K562 (cell line): ENCODE measurements at regions not wholly inside any gene's neighbourhood (a gene's known extent, or its start where the extent isn't known, plus 50 kb on each side); places are given as distances from the start of the nearest gene placed in this dataset.

ENCODE experiments used
- CREM ChIP-seq: IDR thresholded peaks from 2 replicates; pipeline ENCODE4 v1.6.1; 2014; ENCODE audit warnings: antibody characterized with exemption, low read depth
- CXXC5 ChIP-seq: fragments of 250-450 bp; sonication (Bioruptor Pico); IDR thresholded peaks from 2 replicates; pipeline ENCODE4 v1.8.0; 2022; ENCODE audit warnings: inconsistent platforms, mild to moderate bottlenecking, moderate library complexity
- DNMT1 ChIP-seq: fragments of 450-650 bp; IDR thresholded peaks from 2 replicates; pipeline ENCODE4 v1.6.1; 2016; ENCODE audit warnings: antibody characterized with exemption, mild to moderate bottlenecking
- ELF2 ChIP-seq: fragments of 250-450 bp; sonication (Bioruptor Pico); IDR thresholded peaks from 2 replicates; pipeline ENCODE4 v1.5.0; 2021; ENCODE audit warnings: mild to moderate bottlenecking
- EP300 ChIP-seq: IDR thresholded peaks from 2 replicates; pipeline ENCODE4 v1.6.1; 2012; ENCODE audit warnings: low read length, improper control_type of control experiment
- ERF ChIP-seq: fragments of 450-650 bp; formaldehyde crosslinking; IDR thresholded peaks from 2 replicates; pipeline ENCODE4 v1.4.0; 2020; ENCODE audit warnings: mild to moderate bottlenecking, mixed read lengths
- EZH2 ChIP-seq: IDR thresholded peaks from 2 replicates; pipeline ENCODE4 v1.6.1; 2012; ENCODE audit warnings: low read depth, mild to moderate bottlenecking, inconsistent platforms, low read length, borderline replicate concordance
- FOSL1 ChIP-seq: fragments of 200-800 bp; sonication (Bioruptor generic); conservative IDR thresholded peaks from 2 replicates; pipeline ENCODE4 v1.6.1; 2016; ENCODE audit warnings: missing genetic modification characterization, missing compliant biosample characterization
- HMBOX1 ChIP-seq: sonication (generic); IDR thresholded peaks from 2 replicates; pipeline ENCODE4 v1.6.1; 2016
- HNRNPL ChIP-seq: fragments of 200-400 bp; formaldehyde crosslinking; IDR thresholded peaks from 2 replicates; pipeline ENCODE4 v1.6.1; 2017; ENCODE audit warnings: low read depth, mild to moderate bottlenecking, low read length
- JUND ChIP-seq, 2 experiments: IDR thresholded peaks; 2 replicates in 1 of 2; 3 replicates in 1 of 2; pipeline ENCODE4 v1.6.1; 2011; ENCODE audit warnings: borderline replicate concordance in 2 of 2, low read depth in 2 of 2, low read length in 2 of 2, improper control_type of control experiment in 1 of 2, missing biosample characterization in 1 of 2, missing genetic modification characterization in 1 of 2, missing genetic modification reagents in 1 of 2
- KAT7 ChIP-seq: sonication (generic); formaldehyde crosslinking; IDR thresholded peaks from 2 replicates; pipeline ENCODE4 v1.8.0; 2022; ENCODE audit warnings: missing genetic modification reagents, mild to moderate bottlenecking, borderline replicate concordance
- KDM1A ChIP-seq, 2 experiments: fragments of 450-650 bp; IDR thresholded peaks; 2 replicates each; pipeline ENCODE4 v1.6.1; 2016; ENCODE audit warnings: mild to moderate bottlenecking in 2 of 2
- LARP7 ChIP-seq: fragments of 450-650 bp; IDR thresholded peaks from 2 replicates; pipeline ENCODE4 v1.6.1; 2016
- MAFK ChIP-seq: IDR thresholded peaks from 2 replicates; pipeline ENCODE4 v1.6.1; 2011; ENCODE audit warnings: low read length, improper control_type of control experiment
- MEF2D ChIP-seq: conservative IDR thresholded peaks from 2 replicates; pipeline ENCODE4 v1.6.1; 2016; ENCODE audit warnings: low read depth, missing genetic modification characterization, missing compliant biosample characterization
- NFE2L1 ChIP-seq: fragments of 450-650 bp; IDR thresholded peaks from 2 replicates; pipeline ENCODE4 v1.6.1; 2016; ENCODE audit warnings: missing genetic modification characterization, low read depth, mild to moderate bottlenecking, missing compliant biosample characterization, moderate library complexity, borderline replicate concordance
- NR4A1 ChIP-seq, 2 experiments: fragments of 250-450 bp in 1 of 2; fragments of 450-650 bp in 1 of 2; sonication (Bioruptor Pico) in 1 of 2; IDR thresholded peaks; 2 replicates each; pipeline versions ENCODE4 v1.4.0 to v1.6.1; 2016 to 2020; ENCODE audit warnings: mild to moderate bottlenecking in 2 of 2, missing compliant biosample characterization in 1 of 2, missing genetic modification characterization in 1 of 2, moderate library complexity in 1 of 2
- NRF1 ChIP-seq, 2 experiments: fragments of 450-650 bp; IDR thresholded peaks in 1 of 2; conservative IDR thresholded peaks in 1 of 2; 2 replicates each; pipeline ENCODE4 v1.6.1; 2014; ENCODE audit warnings: mild to moderate bottlenecking in 2 of 2
- RCOR1 ChIP-seq, 2 experiments: IDR thresholded peaks; 2 replicates each; pipeline ENCODE4 v1.6.1; 2012; ENCODE audit warnings: low read depth in 2 of 2, low read length in 2 of 2, borderline replicate concordance in 1 of 2, improper control_type of control experiment in 1 of 2
- SMARCE1 ChIP-seq: fragments of 450-650 bp; IDR thresholded peaks from 2 replicates; pipeline ENCODE4 v1.7.1; 2016; ENCODE audit warnings: mild to moderate bottlenecking
- SOX6 ChIP-seq: fragments of 450-650 bp; IDR thresholded peaks from 2 replicates; pipeline ENCODE4 v1.6.1; 2014; ENCODE audit warnings: mild to moderate bottlenecking
- SRSF7 ChIP-seq: fragments of 200-400 bp; formaldehyde crosslinking; optimal IDR thresholded peaks from 2 replicates; pipeline ENCODE3; 2017; ENCODE audit warnings: mild to moderate bottlenecking, low read depth, low read length
- TOE1 ChIP-seq, 2 experiments: fragments of 450-650 bp in 1 of 2; sonication (generic) in 1 of 2; formaldehyde crosslinking in 1 of 2; IDR thresholded peaks; 2 replicates each; pipeline versions ENCODE4 v1.7.1 to v1.8.0; 2016 to 2022; ENCODE audit warnings: borderline replicate concordance in 2 of 2, mild to moderate bottlenecking in 2 of 2, antibody characterized with exemption in 1 of 2, inconsistent platforms in 1 of 2, low read depth in 1 of 2, missing genetic modification reagents in 1 of 2, moderate library complexity in 1 of 2
- WHSC1 ChIP-seq: IDR thresholded peaks from one replicate; pipeline ENCODE4 v1.6.1; 2012; ENCODE audit warnings: low read length, control low read depth, inconsistent platforms
- TF ChIP-seq, protein P1 (sequence below): fragments of 250-450 bp; sonication (Bioruptor Pico); IDR thresholded peaks from 2 replicates; pipeline ENCODE4 v1.8.0; 2021; ENCODE audit warnings: moderate library complexity, mild to moderate bottlenecking, inconsistent platforms
- TF ChIP-seq, protein P2 (sequence below): sonication (generic); formaldehyde crosslinking; IDR thresholded peaks from 2 replicates; pipeline ENCODE4 v1.9.0; 2022; ENCODE audit warnings: mild to moderate bottlenecking, missing genetic modification reagents

DNA sequence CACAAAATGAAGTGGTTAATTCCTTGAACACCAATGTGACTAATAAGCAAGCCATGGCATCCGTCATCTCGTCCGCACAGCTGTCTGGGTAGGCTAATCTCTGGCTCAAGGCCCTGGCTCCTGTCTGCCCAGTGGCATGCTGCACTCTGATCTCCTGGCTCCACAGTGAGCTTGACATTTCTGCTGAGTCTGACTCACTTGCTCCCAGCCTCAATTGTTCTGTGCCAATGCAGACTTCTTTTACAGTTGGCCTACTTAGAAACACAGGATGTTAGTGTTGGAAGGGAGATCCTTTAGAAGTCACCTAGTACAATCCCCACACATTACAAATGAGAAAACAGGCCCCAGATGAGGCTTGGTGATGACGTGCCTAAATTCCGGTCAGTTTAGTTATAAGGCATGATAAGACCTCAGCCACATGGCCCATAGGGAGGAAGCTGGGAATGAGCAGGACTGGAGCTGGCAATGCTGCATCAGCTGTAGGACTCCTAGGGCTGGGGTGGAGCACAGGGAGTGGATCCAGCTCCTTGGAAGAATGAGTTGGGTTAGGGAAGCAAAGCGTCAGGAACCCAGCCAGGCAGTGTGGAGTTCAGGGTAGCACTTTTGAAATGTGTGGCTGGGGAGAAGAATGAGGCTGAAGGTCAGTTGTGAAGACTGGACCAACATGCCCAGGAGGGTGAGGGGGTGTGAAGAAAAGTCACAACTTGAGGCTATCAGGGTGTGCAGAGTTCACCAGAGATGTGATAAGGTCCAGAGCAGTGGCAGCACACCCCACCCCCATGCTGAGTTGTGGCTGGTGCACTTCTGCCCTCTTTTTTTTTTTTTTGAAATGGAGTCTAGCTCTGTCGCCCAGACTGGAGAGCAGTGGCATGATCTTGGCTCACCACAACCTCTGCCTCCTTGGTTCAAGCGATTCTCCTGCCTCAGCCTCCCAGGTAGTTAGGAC, 70.2 kb upstream of the EED start (continued):
- TF ChIP-seq NR4A1 (CRISPR knock-in tag; IDR thresholded peaks at IDR 0.05) (peak; percentile 36; the same call in 1 of the 2 replicates), NR4A1 (tag; IDR thresholded peaks at IDR 0.05) (peak; percentile 83), HMBOX1 (peak; percentile 45; the same call in 1 of the 2 replicates), SMARCE1 (peak; percentile 66; the same call in 1 of the 2 replicates), ELF2 (peak; percentile 56; the same call in 1 of the 2 replicates), ERF (CRISPR knock-in tag) (0 out of 2 replicates have a peak, but pooled peaks have one; percentile 46), KAT7 (CRISPR knock-in tag) (no peak), HNRNPL (no peak), KDM1A (IDR thresholded peaks at IDR 0.05) (0 out of 4 replicates have a peak, but pooled peaks of 1 of the 2 experiments have one; percentile 45), SOX6 (0 out of 2 replicates have a peak, but pooled peaks have one; percentile 45), MEF2D (tag) (peak; percentile 21; the same call in 1 of the 2 replicates), EZH2 (no peak), MAFK (0 out of 2 replicates have a peak, but pooled peaks have one; percentile 30), JUND (IDR thresholded peaks at IDR 0.05; ENCODE audit: borderline replicate concordance, low read depth, low read length) (peak; percentile 73), JUND (tag; IDR thresholded peaks at IDR 0.05; ENCODE audit: borderline replicate concordance, low read depth, low read length) (peak; percentile 83; the same call in 2 of the 3 replicates), RCOR1 (IDR thresholded peaks at IDR 0.05; ENCODE audit: borderline replicate concordance in 1 of 2, low read depth in 2 of 2, low read length in 2 of 2) (peak in 1 of 2 experiments; percentile 91; a peak in 2 of 4 replicates), EP300 (peak; percentile 90), LARP7 (no peak), FOSL1 (tag) (peak; percentile 56; the same call in 1 of the 2 replicates), CXXC5 (CRISPR knock-in tag) (peak; percentile 76), WHSC1 (peak; percentile 68), CREM (peak; percentile 65), TOE1 (IDR thresholded peaks at IDR 0.05; ENCODE audit: borderline replicate concordance) (0 out of 2 replicates have a peak, but pooled peaks have one; percentile 16), TOE1 (CRISPR knock-in tag; IDR thresholded peaks at IDR 0.05; ENCODE audit: borderline replicate concordance, low read depth) (no peak), NFE2L1 (tag) (0 out of 2 replicates have a peak, but pooled peaks have one; percentile 1), DNMT1 (no peak), NRF1 (conservative IDR thresholded peaks at IDR 0.05 in 1 of 2, IDR thresholded peaks at IDR 0.05 in 1 of 2) (0 out of 4 replicates have a peak, but pooled peaks of 1 of the 2 experiments have one; percentile 18), SRSF7 (no peak)
- TF ChIP-seq, protein P1, sequence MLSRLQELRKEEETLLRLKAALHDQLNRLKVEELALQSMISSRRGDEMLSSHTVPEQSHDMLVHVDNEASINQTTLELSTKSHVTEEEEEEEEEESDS (CRISPR knock-in tag) = no peak
- TF ChIP-seq, protein P2, sequence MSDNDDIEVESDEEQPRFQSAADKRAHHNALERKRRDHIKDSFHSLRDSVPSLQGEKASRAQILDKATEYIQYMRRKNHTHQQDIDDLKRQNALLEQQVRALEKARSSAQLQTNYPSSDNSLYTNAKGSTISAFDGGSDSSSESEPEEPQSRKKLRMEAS (CRISPR knock-in tag) = 0 out of 2 replicates have a peak, but pooled peaks have one; percentile 25
